ENCODE measurements at regions not wholly inside any gene's neighbourhood (a gene's known extent, or its start where the extent isn't known, plus 50 kb on each side); places are given as distances from the start of the nearest gene placed in this dataset.

- no peak for TF ChIP-seq CTCF (IDR thresholded peaks at IDR 0.05; ENCODE audit: low read depth, low read length, missing control alignments)
- H3K4me3 ChIP-seq (ENCODE audit: low read depth, low read length), result no peak overlapping the region
- DNase-seq (ENCODE audit: low read depth), result no peak
Measured at GRCh38 chr13:97140611-97141010, 81.5 kb upstream of the MBNL2 start.

GRCh38 chr13:97141097-97141496, 81.0 kb upstream of the MBNL2 start:
- H3K4me3 ChIP-seq (ENCODE audit: low read depth, low read length), result no peak overlapping the region
- no peak for TF ChIP-seq CTCF (IDR thresholded peaks at IDR 0.05; ENCODE audit: low read depth, low read length, missing control alignments)

DNA sequence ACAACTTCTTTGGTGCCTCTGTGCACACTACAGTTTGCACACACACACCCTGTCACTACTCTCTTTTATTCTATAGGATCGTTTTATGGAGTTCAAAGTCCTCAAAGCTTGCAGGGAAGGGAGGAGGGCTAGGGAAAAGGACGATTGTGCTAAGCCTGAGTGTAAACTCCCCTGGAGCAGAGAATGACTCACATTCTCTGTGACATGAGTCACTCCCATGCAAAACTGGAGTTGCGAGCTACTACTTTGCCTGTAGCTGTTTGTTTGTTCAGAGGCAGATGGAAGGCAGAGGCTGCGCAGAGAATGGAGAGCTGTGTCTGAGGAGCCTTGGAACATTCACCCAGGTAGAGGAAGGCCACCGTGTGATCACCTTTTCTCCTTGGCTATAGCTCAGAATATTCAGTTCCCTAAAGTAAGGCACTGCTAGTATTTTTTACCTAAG, 80.5 kb upstream of the MBNL2 start:
- no peak overlapping the region for H3K4me3 ChIP-seq (ENCODE audit: low read depth, low read length)
- DNase-seq (ENCODE audit: low read depth), result no peak
- TF ChIP-seq CTCF (IDR thresholded peaks at IDR 0.05; ENCODE audit: low read depth, low read length, missing control alignments), result no peak

More at GRCh38 chr13:97141097-97141496, 81.0 kb upstream of the MBNL2 start:
- no peak for DNase-seq (ENCODE audit: low read depth)

DNA sequence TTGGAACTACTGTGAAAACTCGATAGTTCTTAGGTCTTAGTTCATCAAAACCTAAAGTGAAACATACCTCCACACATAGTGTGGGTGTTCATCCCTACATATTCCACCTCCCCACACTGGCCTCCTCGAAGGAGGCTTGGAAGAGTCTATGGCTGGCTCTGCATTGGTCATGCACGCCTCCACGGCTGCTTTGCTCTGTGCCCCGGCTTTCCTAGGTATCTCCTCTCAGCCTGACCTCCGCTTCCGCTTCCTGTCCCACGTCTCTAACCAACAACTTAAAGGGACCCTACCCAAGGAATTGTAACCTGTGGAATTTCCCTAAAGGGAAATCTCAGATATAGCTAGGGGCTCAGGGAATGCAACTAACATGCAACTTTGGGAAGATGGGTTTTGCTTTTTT, 79.7 kb upstream of the MBNL2 start:
- no peak overlapping the region for H3K4me3 ChIP-seq (ENCODE audit: low read depth, low read length)
- no peak for TF ChIP-seq CTCF (IDR thresholded peaks at IDR 0.05; ENCODE audit: low read depth, low read length, missing control alignments)
- no peak for DNase-seq (ENCODE audit: low read depth)

GRCh38 chr13:97145057-97145456, 77.1 kb upstream of the MBNL2 start:
- no peak overlapping the region for H3K4me3 ChIP-seq (ENCODE audit: low read depth, low read length)
- DNase-seq (ENCODE audit: low read depth), result no peak

DNA sequence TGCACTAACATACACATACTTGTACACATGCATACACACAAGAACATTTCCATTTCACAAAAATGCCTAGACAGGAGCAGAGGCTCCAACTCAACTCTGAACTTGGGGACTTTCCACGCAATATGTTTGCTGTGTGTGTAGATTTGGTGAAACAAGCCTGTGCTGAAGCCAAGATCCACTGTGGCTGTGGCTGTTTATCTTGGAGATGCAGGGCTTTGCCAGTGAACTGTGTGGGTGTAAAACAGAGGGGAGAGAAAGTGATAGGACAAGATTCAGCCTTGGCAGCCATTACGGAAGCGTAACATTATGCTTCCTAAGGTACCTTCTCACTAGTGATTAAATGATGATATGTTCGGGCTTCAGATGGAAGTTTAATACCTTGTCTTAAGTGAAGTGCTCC, 73.2 kb upstream of the MBNL2 start:
- no peak for DNase-seq (ENCODE audit: low read depth)
- no peak overlapping the region for H3K4me3 ChIP-seq (ENCODE audit: low read depth, low read length)
- TF ChIP-seq CTCF (IDR thresholded peaks at IDR 0.05; ENCODE audit: low read depth, low read length, missing control alignments), result no peak

More at GRCh38 chr13:97145057-97145456, 77.1 kb upstream of the MBNL2 start:
- TF ChIP-seq CTCF (IDR thresholded peaks at IDR 0.05; ENCODE audit: low read depth, low read length, missing control alignments), result no peak

DNA sequence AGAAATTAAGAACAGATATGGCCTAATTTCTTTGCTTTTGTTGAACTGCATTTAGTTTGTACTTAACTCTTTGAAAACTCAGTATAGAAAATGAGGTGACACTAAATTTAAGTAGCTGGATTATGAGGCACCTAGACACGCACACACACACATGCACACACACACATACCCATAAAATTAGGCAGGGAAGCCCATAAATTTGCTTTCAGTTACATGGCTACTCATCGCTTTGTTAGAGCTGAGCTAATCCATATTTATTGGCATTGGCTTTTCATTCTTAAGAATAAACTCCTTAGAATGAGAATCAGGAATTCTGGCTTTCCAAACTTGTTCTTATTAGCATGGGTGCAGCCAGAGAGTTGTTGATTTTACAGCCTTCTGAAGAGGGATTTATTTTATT, 61.7 kb upstream of the MBNL2 start:
- no peak for TF ChIP-seq CTCF (IDR thresholded peaks at IDR 0.05; ENCODE audit: low read depth, low read length, missing control alignments)
- no peak for DNase-seq (ENCODE audit: low read depth)
- no peak overlapping the region for H3K4me3 ChIP-seq (ENCODE audit: low read depth, low read length)

Measured in GM12864 (cell line).